Peyer's patch (tissue), 4 donors: ENCODE measurements at regions not wholly inside any gene's neighbourhood (a gene's known extent, or its start where the extent isn't known, plus 50 kb on each side); places are given as distances from the start of the nearest gene placed in this dataset.

ENCODE experiments used
- CTCF ChIP-seq, 6 experiments: fragments of 450-650 bp in 4 of 6; fragments of 200-600 bp in 2 of 6; sonication (generic) in 1 of 6; IDR thresholded peaks; one replicate each; pipeline ENCODE4 v1.5.1; 2017 to 2019; ENCODE audit warnings: antibody characterized with exemption in 6 of 6, mild to moderate bottlenecking in 3 of 6, moderate library complexity in 1 of 6
- POLR2A ChIP-seq, 2 donors: fragments of 450-650 bp; IDR thresholded peaks; one replicate each; pipeline ENCODE4 v1.5.1; 2017; ENCODE audit warnings: antibody characterized with exemption in 2 of 2, mild to moderate bottlenecking in 2 of 2, moderate library complexity in 2 of 2

- no peak for TF ChIP-seq CTCF (IDR thresholded peaks at IDR 0.05)
- no peak for TF ChIP-seq POLR2A (IDR thresholded peaks at IDR 0.05)
These were observed 169.2 kb downstream of the C9orf50 start for GRCh38 chr9:129451669-129452068.
